Kidney capillary endothelial cell (primary cell): ENCODE measurements at regions not wholly inside any gene's neighbourhood (a gene's known extent, or its start where the extent isn't known, plus 50 kb on each side); places are given as distances from the start of the nearest gene placed in this dataset.
A peak's percentile ranks its signal among the peaks of the same experiment; 100 is the strongest.
"Not testable (repeated sequence)": the region's sequence is repeated elsewhere in the genome, so short reads cannot be mapped to it uniquely, and the experiment has no call there.

Source experiments
- DNase-seq: peaks from one replicate; pipeline ENCODE4 v3.0.0-alpha.2; 2018; ENCODE audit warnings: low spot score

DNA sequence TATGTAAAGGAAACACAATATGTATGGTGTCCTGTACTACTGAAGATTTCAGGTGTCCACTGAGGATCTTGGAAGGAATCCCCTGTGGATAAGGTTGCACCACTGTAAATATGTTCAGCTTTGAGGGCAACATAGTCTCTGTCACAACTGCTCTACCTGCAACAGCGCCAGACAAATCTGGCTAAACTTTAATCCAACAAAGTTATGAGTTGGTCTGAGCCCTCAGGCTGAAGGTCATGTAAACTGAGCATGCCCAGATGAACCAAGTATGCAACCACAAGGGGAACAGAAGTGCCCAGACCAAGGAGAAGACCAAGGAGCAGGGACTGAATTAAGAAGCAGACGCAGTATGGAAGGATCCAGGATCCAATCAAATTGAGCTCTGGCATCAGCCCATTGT, 135.0 kb upstream of the ZNF658 start:
- DNase-seq = not testable (repeated sequence)

DNA sequence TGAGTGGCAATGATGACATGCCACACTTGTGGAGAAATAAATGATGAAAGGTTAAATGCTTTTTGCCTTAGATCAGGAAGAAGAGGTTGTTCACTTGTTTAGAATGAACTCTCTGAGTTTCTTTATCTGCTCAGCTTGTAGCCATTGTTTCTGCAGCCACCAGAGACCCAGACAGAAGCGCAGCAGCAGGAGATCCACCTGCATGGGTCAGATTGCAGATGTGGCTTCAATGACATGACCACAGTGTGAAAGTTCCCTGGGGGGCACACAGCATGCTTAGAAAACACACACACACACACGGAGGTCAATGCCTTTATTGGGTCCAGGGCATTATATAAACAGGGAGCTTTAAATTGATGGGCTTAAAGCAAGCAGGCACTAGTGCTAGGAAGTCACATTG, 129.0 kb upstream of the ZNF658 start:
- not testable (repeated sequence) for DNase-seq

DNA sequence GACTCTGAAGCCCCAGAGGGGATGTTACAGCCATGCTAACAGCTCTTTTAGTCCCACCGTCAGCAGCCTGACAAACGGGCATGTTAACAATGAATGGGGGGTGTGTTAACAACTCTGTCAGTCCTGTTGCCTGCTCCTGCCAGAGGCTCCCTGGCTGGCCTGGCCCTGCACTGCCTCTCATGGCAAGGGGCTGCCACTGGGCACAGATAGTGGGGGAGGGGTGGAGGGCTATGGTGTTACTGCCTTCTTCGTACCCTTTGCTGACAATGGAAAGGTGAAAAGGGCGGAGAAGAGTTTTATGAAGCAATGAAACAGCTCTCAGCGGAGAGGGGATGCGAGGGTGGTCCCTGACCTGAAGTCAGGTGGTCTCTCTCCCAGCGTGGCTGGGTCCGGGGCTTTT, 125.9 kb upstream of the ZNF658 start:
- DNase-seq = not testable (repeated sequence)

DNA sequence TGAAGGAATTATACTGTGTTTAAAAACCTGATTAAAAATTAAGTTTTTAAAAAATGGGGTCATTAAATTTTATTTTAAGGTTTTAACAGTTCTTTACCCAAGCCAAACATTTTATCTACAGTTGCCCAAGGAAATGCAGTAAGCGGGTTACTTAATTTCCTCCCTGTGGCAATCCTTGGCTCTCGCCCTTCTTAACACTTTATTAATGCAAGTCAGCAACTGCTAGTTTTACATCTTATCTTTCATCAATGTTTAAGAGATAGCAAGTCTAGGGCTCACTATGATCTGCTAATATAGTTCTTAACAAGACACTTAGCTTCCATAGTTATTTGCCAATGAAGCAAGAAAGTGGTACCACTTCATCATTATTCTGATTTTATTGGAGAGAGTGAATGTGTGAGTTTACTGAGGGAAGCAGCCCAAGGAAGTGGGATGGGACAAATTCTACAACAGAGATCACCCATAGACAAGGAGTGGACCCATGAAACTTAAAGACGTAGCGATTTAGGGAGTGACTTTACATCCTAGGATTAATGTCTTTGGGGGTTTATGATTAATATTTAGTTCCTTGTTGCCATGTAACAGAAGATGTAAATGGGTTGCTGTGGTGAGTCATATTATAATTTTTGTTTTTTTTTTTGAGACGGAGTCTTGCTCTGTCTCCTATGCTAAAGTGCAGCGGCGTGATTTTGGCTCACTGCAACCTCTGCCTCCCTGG, 120.4 kb upstream of the ZNF658 start:
- DNase-seq = not testable (repeated sequence)

DNA sequence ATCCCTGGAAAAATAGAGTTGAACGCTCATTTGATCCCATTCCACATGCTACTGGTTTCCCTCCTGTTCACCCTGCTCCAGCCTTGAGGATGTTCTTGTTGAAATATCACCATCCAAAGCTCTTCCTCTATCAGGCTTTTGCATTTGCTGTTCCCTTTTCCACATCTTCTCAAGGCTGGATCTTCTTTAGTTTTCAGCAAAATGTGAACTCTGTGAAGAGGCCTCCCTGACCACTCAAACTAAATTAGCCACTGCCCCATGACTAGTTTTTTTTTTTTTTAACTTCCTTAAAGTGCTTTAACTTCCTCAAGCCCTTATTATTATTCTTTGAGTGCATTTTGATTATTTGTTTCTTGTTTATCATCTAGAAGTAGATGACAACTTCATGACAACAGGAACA, 119.3 kb upstream of the ZNF658 start:
- DNase-seq = not testable (repeated sequence)

DNA sequence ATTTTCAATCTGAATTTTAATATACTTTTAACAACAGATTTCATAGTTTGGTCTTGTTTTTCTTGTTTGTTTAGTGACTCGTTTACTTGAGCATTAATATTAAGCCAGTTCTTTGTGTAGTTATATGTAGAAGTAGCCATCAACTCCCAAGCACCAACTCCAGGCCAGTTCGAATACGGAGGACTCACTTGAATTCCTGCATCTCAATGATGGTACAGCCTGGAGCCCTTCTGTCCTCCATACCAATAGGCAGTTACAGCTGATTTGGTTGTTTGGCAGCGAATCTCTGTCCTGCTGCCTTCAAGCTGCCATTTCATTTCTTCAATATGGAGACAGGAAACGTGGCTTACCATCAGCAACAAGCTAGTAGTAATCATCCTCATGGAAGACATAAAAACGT, 118.5 kb upstream of the ZNF658 start:
- not testable (repeated sequence) for DNase-seq

DNA sequence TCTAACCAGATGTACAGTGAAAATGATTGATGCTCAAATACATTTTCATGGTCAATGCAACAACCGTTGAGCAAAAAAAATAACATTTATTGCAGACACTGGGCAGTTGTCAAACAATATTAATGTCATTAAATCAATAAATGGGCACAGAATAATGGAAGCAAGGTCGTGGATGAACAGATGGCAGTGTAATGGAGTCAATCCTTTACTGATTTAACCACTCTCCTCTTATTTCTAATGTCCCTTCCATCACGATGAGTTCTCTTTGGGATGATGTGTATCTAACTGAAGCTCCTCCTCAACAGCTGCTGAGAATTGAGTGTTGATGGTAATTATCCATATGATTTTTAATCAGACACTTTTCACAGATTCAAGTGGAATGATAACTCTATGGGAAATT, 114.9 kb upstream of the ZNF658 start:
- DNase-seq = not testable (repeated sequence)

DNA sequence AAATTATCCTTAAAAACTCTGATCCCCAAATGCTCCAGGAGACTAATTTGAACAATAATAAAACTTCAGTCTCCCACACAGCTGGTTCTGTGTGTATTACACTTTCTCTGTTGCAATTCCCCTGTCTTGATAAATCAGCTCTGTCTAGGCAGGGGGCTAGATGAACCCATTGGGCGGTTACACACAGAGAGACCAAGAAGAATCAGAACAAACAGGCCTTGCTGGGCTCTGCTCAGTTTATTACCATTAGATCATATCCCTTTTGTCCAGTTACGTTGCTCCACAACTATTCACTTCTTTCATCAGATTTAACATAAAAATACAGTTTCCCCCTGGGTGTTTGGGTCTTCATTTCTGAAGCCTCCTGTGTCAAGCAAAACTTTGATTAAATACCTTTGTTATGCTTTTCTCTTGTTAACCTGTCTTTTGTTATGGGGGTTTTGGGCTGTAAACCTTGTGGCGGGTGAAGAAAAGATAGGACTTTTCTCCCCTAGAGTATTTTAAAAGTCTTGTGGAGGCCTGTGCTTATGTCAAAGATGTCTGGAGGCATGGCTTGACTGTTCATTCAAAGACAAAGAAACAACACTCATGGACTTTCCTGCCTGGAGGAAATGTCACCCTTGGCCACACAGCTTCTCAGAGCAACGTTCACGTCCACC, 109.3 kb upstream of the ZNF658 start:
- not testable (repeated sequence) for DNase-seq

DNA sequence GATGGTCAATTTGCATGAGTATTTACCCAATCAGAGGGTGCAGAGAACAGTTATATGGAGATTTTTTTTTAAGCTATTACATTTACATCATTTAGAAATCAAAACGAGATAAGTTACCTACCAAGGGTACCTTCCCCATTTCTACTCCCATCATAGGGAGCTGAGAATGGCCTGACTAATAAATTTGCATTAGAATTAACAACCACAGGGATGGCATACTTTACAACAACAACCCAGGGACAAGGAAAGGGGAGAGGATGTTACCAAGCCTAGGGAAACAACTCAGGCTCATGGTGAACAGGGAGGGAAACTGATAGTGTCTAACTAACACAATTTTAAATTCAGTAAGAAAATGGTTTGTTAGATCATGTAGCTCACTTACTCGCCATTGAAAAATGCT, 105.8 kb upstream of the ZNF658 start:
- not testable (repeated sequence) for DNase-seq

DNA sequence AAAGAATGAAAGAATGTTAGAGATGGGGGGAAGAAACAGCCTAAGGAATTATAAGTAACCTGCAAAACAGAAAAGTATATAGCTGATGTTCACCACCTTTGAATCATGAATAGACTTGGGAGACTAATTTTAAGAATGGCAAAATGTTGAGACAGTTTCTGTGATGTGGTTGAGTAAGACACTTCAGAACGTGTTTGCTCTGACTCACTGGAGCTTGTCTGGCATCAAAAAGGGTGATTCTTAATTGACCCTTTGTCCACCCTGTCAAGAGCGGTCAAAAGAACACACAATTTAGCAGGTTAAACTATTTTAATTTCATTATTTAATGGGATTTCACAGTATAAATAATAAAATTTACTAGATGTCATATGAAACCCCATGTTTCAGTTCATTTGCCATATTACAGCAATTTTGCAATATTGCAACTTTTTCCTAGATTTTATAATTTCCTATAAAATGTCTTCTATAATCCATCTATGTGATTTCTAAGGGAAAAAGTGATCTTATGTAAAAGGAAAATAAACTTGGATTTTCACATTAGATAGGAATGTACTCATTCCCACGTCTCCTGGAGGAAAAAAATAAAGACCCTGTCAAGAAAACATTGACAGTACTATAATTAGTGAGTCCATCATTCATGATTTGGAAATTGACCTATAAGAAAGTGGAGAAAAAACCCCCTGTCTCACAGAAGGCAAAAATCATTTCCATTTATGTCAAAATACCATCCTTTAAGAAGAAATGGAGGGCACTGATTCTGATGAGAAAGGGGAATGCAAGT, 104.6 kb upstream of the ZNF658 start:
- DNase-seq = not testable (repeated sequence)

DNA sequence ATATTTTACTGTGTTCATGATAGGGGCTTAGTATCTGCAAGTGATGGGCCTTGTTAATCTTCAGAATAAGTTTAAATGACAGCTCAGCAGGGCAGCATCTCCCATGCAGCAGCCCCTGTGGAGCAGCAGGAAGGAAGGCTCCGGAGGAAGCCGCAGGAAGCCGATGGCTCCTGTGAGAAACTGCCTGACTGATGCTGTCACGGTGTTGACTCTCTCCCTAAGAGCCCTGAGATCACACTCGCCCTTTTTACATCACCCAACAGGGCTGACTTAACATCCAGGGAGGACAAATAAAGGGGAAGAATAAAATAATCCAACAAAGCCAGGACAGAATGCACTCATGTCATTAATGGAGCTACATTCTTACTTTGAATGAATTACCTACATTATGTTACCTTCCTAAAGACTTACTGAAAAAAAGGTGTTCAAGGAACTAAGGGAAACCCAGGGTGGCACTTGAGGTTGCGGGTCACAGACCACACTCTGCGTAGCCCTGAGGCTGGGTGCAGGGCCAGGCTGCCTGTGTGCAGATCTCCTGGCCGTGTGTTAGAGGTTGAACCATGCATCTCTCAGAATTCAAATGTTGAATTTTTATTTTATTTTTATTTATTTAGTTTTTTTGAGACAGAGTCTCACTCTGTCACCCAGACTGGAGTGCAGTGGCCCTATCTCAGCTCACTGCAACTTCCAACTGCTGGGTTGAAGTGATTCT, 102.5 kb upstream of the ZNF658 start:
- DNase-seq = peak; percentile 51

DNA sequence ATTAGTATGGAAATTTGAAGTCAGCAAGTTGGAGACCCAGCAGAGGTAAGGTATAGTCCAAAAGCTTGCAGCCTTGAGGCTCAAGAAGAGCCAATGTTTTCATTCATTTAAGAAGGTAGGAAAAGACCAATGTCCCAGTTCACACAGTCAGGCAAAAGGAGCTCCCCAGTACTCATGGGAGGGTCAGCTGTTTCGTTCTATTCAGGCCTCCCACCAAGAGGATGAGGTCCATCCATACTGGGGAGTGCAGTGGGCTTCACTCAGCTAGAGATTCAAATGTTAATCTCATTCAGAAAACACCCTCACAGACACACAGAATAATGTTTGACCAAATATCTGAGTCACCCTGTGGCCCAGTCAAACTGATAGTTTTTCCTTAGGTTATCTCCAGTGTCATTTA, 96.9 kb upstream of the ZNF658 start:
- not testable (repeated sequence) for DNase-seq

DNA sequence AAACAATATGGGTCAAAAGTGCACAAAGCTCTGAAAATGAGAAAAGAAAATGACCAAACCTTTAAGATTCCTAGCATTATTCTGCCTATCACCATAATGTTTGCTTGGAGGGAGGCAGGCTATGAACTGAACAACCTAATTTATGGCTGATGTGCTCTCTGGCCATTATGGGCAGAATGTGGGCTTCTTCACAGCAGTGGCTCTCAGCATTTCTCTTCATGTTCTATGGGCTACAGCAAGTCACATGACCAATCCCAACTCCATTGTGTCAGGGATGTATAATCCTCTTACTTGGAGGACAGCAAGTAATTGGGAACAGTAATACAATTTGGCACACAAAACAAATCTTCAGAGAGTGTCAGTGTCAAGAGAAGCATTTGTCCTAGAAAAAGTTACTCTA, 90.3 kb upstream of the ZNF658 start:
- not testable (repeated sequence) for DNase-seq

DNA sequence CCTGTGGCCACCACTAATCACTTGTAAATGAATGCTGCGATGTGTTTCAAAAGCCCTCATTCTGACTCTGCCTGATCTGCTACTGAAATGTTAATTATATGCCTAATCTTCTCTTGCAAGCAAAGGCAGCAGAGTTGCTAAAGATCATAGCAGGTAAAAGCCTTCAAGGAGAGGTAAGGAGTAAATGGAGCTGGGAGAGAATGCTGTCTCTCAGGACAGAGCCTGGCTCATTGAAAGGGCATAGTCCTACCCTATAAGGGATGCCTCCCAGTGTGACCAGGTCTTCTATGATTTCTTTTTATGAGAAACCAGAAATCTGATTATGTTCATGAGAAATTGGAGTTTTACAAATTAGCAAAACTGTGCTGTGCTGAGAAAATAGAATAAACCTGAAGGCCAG, 88.2 kb upstream of the ZNF658 start:
- not testable (repeated sequence) for DNase-seq

DNA sequence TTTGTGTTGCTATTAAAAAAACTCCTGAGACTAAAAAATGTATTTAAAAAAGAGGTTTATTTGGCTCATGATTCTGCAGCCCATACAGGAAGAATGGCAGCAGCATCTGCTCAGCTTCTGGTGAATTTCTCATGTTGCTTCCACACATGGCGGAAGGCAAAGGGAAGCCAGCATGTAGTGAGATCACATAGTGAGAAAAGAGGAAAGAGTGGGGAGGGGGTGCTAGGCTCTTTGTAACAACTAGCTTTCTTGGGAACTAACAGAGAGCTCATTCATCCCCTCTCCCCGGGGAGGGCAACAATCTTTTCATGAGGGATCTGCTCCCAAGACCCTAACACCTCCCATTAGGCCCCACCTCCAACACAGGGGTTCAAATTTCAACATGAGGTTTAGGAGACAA, 87.6 kb upstream of the ZNF658 start:
- not testable (repeated sequence) for DNase-seq

DNA sequence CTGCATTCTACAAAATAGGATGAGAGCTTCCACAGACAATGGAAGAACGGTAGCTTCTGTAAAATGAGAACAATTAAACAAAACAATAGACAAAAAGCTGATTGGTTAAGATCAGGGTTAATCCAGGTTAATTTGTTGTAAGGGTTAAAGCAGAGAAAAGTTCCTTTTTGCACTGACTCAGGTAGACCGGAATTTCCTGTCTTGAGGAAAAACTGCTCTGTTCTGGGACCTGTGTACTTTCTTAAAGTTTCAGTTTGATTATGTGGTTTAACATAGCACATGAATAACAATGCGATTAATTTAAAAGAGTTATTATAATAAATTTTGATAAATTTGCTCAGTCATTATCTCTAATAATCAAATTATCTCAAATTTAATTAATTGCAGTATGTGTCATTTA, 86.5 kb upstream of the ZNF658 start:
- not testable (repeated sequence) for DNase-seq

DNA sequence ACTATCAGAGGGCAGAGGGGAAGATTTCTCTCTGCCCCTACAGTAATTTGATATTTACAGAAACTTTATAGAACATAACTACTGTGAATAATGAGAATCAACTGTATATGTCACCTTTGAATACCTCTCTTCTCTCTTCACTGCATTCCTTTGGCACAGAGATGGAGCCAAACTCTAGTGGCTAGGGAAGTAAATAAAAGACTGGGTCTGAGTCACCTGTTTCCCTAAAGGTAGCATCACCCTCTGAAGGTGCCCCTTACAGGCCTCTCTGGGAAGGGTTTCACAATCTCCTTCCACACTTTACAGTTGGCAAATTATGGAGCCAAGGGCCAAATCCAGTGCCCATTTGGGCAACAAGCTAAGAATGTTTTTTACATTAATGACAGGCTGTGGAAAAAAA, 81.0 kb upstream of the ZNF658 start:
- not testable (repeated sequence) for DNase-seq

DNA sequence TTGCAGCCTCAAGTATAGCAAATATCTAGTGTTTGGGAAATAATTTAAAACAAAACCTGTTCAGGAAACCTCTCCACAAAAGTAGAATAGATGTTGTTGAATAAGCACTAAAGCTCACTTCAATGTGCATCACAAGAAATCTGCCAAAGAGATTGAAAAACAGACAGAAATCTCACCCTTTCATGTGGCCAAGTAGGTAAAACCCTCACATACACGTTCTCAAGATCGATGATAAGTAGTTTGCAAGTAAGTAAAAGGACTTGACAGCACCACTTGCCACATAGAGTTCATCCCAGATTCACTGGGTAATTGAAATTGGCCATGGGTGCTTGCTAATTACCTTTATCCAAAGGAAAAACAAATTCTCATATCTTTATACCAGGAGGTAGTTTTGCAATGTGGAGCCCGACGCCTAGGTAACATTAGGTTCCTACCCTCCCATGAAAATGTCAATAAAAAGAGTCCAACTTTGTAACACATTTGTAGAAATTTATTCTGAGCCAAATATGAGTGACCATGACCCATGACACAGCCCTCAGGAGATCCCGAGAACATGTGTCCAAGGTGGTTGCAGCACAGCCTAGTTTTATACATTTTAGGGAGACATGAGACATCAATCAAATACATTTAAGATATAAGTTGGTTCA, 80.4 kb upstream of the ZNF658 start:
- not testable (repeated sequence) for DNase-seq

DNA sequence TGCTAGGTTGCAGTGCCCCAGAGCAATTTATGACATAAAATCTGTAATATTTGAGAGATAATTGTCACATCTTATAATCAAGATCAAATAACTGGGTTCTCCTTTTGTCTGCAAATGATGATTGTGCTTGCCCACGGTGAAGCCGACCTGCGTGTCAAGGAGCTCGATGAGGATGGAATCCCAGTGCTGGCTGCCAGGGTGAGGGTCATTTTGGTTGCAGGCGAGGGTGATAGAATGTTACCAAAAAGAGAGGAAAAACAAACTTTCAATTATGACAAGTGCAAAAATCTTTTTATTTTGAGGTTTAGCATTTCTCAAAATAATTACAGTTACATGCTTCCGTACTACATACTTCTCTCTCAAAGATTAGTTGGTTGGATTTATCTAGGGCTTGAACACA, 76.4 kb upstream of the ZNF658 start:
- not testable (repeated sequence) for DNase-seq

DNA sequence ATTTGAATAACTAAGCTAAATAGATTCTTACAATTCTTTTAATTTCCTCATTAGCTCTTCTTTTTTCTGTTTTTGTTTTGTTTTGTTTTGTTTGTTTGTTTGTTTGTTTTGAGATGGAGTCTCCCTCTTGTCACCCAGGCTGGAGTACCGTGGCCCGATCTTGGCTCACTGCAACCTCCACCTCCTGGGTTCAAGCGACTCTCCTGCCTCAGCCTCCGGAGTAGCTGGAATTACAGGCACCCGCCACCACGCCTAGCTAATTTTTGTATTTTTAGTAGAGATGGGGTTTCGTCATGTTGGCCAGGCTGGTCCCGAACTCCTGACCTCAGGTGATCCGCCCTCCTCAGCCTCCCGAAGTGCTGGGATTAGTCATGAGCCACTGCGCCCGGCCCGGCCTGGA, 70.7 kb upstream of the ZNF658 start:
- DNase-seq = not testable (repeated sequence)

DNA sequence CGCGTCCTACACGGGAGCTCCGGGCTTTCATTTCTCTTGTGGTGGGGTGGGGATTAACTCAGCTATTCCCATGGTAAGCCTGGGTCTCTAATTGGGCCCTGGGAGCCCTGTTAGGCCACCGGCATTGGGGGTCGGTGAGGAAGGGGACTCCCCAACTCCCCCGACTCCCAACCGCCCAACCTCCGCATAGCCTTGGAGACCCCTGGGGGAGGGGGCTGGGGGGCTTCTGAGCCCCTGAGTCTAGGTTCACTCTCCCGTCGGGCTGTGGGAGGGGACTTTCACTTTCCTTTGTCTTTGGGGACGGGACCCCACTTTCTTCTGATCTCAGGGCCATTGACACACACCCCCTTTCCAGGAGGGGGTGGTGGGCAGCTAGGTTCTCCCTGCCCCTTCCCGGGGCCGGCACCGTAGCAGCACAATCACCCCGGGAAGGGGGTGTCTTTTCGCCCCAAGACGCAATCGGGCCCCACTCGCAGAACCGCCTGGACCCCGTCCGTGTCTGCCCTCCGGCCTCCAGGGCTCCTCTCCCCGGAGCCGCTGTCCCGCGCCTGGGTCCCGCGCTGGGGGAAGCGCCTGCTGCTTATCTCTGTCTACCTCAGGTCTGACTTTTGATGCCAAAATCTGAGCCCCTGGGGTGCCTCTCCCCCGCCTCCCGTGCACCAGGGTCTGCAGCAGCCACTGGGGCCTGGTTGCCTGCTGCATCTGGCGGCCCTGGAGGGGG, 69.6 kb upstream of the ZNF658 start:
- DNase-seq = not testable (repeated sequence)
